ENCODE measurements at regions not wholly inside any gene's neighbourhood (a gene's known extent, or its start where the extent isn't known, plus 50 kb on each side); places are given as distances from the start of the nearest gene placed in this dataset.

DNA sequence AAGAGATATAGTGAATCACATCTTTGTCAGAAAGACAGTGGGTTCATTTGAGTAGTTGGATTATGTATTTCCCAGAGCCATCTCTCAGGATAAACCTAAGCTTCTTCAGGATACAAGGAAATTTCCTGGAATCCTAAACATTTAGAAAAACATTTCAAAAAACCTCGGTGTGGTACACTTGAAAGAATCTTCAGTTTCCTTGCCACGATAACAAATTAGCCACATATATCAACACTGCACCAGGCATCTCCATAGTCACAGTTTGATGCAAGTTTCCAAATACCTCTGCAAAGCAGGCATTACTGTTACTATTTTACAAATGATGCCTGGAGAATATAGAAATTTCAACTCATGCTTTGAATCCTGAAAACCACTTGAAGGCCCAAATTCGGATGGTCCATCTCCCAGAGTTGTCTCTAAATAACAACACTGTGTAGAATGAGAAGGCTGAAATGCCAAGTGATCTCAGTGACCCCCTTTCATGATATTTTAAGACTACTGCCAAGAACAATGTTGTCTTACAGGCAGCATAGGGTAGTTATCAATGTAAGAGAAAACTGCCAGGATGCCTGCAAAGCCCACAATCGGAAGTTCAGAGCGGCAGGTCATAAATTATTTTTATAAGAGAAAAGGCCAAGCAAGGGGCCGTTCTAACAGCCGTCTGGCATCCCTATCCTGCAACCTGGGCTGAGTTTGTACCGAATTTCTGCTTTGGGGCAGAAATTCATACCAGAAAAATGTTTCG lies 307.9 kb downstream of the TXNL1 start:
- 52 to 68% (median 68%) methylated on average over 9 of the region's 9 CpGs for WGBS, 3 donors
- ATAC-seq (no peak), DNase-seq (no peak)
- TF ChIP-seq, protein P1, sequence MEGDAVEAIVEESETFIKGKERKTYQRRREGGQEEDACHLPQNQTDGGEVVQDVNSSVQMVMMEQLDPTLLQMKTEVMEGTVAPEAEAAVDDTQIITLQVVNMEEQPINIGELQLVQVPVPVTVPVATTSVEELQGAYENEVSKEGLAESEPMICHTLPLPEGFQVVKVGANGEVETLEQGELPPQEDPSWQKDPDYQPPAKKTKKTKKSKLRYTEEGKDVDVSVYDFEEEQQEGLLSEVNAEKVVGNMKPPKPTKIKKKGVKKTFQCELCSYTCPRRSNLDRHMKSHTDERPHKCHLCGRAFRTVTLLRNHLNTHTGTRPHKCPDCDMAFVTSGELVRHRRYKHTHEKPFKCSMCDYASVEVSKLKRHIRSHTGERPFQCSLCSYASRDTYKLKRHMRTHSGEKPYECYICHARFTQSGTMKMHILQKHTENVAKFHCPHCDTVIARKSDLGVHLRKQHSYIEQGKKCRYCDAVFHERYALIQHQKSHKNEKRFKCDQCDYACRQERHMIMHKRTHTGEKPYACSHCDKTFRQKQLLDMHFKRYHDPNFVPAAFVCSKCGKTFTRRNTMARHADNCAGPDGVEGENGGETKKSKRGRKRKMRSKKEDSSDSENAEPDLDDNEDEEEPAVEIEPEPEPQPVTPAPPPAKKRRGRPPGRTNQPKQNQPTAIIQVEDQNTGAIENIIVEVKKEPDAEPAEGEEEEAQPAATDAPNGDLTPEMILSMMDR (IDR thresholded peaks at IDR 0.05), result no peak
- intact Hi-C loops (cut with DNase I), result no loop called here
- Histone ChIP-seq H3K27me3 (ENCODE audit: insufficient read depth in 3 of 3, low read length in 2 of 3) (no peaks in the 10 kb centered on the region), H3K9me3 (no peaks in the 10 kb centered on the region), H3K36me3 (ENCODE audit: insufficient read depth in 1 of 2, low read depth in 1 of 2) (no peaks in the 10 kb centered on the region), H3K4me3 (no peak overlapping the region), H3K4me1 (no peaks in the 10 kb centered on the region), H3K27ac (no peak overlapping the region)

DNA sequence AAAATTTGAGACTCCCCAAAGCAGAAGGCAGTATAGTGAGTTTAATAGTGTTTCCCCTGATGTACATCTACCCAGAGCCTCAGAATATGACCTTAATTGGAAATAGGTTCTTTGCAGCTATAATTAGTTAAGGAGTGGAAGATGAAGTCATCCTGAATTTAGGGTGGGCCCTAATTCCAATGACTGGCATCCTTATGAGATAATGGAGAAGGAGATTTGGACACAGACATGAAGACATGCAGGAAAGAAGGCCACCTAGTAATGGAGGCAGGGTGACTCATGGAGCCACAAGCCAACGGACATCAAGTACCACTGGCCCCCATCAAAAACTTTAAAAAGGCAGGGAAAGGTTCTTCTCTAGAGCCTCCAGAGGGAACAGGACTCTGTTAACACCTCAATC lies 308.9 kb downstream of the TXNL1 start:
- 88 to 100% (median 96%) methylated on average over 1 of the region's 1 CpG for WGBS, 3 donors
- TF ChIP-seq, protein P1 (IDR thresholded peaks at IDR 0.05), result no peak
- intact Hi-C loops (cut with DNase I), result no loop called here

DNA sequence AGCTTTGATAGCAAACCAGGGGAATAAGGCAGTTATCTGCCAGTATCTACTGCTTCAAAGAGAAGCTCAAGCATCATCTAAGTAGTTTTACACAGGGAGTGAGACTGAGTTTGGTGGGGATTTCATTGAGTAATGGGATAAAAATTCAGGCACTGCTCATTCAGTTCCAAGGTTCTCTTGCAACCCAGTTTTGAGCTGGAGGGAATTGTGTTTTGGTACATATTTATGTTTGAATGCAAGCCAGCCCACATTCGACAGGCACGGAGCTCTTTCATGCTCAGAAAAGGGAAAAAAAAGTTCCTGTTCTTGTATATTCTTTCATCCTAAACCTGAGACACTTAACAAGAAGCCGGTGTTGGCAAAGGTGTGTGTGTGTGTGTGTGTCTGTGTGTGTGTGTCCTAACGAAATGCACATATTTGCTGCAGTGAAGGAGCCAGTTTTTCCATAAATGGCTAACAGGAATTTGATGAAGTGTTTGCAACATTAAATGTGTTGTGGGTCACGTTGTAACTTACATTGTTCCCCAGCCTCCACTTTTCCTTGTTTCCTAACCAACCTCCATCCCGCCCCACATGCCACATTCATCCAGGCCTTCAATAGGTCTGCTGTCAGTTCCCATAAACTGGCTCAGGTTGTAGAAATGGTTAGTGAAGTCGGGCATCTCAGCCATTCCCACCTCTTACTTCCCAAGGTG lies 311.1 kb downstream of the TXNL1 start:
- Histone ChIP-seq H3K4me3 (no peak overlapping the region), H3K9me3 (no peaks in the 10 kb centered on the region), H3K36me3 (ENCODE audit: insufficient read depth in 1 of 2, low read depth in 1 of 2) (no peaks in the 10 kb centered on the region), H3K4me1 (no peaks in the 10 kb centered on the region), H3K27me3 (ENCODE audit: insufficient read depth in 3 of 3, low read length in 2 of 3) (no peaks in the 10 kb centered on the region), H3K27ac (no peak overlapping the region)
- TF ChIP-seq, protein P1 (IDR thresholded peaks at IDR 0.05), result no peak
- DNase-seq (no peak), ATAC-seq (no peak)
- intact Hi-C loops (cut with DNase I), result no loop called here
- WGBS, 3 donors, result 47 to 68% (median 50%) methylated on average over 7 of the region's 7 CpGs

More for the DNA sequence above, 308.9 kb downstream of the TXNL1 start:
- DNase-seq (no peak), ATAC-seq (no peak)
- Histone ChIP-seq H3K4me3 (no peak overlapping the region), H3K27me3 (ENCODE audit: insufficient read depth in 3 of 3, low read length in 2 of 3) (no peaks in the 10 kb centered on the region), H3K27ac (no peak overlapping the region), H3K4me1 (no peaks in the 10 kb centered on the region), H3K36me3 (ENCODE audit: insufficient read depth in 1 of 2, low read depth in 1 of 2) (no peaks in the 10 kb centered on the region), H3K9me3 (no peaks in the 10 kb centered on the region)

DNA sequence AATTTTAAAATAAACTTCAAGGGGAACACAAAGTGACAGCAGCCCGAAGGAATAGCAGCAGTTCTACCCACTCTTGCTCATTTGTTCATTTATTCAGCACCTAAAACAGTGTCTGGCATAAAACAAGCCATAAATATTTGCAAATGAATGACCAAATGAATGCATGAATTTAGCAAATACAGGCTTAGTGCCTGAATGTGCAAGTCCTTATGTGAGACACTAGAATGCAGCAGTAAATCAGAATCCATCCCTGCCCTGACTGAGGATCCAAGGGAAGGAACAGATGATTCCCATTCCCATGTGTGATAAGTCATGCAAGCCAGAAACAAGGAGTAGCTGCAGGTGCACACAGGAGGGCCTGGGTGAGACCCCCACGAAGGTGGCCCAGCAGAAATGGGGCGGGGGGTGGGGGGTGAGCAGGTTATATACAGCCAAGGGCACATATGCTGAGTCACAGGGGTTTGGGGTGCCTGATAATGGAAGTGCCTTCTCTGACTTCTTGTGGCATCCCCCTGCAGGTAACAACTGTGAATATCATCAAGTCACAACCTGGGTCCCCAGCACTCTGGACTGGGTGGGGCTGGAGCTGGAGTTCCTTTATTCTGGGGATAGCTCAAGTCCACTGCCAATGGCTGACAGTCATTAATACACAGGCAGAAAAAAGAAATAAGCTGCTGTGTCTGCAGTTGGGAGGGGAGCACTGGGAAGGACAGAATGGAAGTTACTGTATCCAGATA lies 311.9 kb downstream of the TXNL1 start:
- DNase-seq, result no peak
- no peak for ATAC-seq
- Histone ChIP-seq H3K9me3 (no peaks in the 10 kb centered on the region), H3K27ac (no peak overlapping the region), H3K4me3 (no peak overlapping the region), H3K27me3 (ENCODE audit: insufficient read depth in 3 of 3, low read length in 2 of 3) (no peaks in the 10 kb centered on the region), H3K4me1 (no peaks in the 10 kb centered on the region), H3K36me3 (ENCODE audit: insufficient read depth in 1 of 2, low read depth in 1 of 2) (no peaks in the 10 kb centered on the region)
- TF ChIP-seq, protein P1 (IDR thresholded peaks at IDR 0.05), result no peak
- WGBS, 3 donors, result 60 to 81% (median 80%) methylated on average over 3 of the region's 3 CpGs
- intact Hi-C loops (cut with DNase I), result no loop called here

Measured in psoas muscle (tissue), 7 donors.